HL-60 (cell line): ENCODE measurements at regions not wholly inside any gene's neighbourhood (a gene's known extent, or its start where the extent isn't known, plus 50 kb on each side); places are given as distances from the start of the nearest gene placed in this dataset.

Experiments
- POLR2AphosphoS5 ChIP-seq: IDR thresholded peaks from 2 replicates; pipeline ENCODE4 v1.6.1; 2012; ENCODE audit warnings: low read depth
- REST ChIP-seq: IDR thresholded peaks from 2 replicates; pipeline ENCODE4 v1.6.1; 2012; ENCODE audit warnings: low read depth; ENCODE audit not compliant: insufficient replicate concordance
- SPI1 ChIP-seq: IDR thresholded peaks from 2 replicates; pipeline ENCODE4 v1.6.1; 2012; ENCODE audit warnings: low read depth, mild to moderate bottlenecking, borderline replicate concordance
- TF ChIP-seq, protein P1 (sequence below): IDR thresholded peaks from one replicate; pipeline ENCODE4 v1.5.1; 2011; ENCODE audit warnings: low read length, control low read depth, inconsistent platforms; ENCODE audit not compliant: insufficient read depth

DNA sequence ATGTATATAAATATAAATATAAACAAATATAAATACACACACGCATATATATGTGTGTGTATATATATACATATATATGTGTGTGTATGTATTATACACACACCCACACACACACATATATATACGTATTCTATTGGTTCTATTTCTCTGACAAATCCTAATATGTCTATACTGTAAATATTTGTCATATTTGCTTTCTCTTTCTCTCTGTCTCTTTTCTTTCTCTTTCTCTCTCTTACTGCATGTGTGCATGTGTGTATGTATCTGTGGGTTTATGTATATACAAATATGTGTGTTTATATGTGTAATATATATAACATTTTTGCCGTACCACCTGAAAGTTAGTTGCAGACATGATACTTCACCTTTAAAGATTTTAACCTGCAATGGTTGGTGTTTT is 174.2 kb upstream of the PLEKHG7 start:
- TF ChIP-seq, protein P1, sequence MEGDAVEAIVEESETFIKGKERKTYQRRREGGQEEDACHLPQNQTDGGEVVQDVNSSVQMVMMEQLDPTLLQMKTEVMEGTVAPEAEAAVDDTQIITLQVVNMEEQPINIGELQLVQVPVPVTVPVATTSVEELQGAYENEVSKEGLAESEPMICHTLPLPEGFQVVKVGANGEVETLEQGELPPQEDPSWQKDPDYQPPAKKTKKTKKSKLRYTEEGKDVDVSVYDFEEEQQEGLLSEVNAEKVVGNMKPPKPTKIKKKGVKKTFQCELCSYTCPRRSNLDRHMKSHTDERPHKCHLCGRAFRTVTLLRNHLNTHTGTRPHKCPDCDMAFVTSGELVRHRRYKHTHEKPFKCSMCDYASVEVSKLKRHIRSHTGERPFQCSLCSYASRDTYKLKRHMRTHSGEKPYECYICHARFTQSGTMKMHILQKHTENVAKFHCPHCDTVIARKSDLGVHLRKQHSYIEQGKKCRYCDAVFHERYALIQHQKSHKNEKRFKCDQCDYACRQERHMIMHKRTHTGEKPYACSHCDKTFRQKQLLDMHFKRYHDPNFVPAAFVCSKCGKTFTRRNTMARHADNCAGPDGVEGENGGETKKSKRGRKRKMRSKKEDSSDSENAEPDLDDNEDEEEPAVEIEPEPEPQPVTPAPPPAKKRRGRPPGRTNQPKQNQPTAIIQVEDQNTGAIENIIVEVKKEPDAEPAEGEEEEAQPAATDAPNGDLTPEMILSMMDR: no peak
- TF ChIP-seq POLR2AphosphoS5 (no peak), REST (no peak), SPI1 (no peak)
